Thyroid gland (tissue), 4 donors: ENCODE measurements at regions not wholly inside any gene's neighbourhood (a gene's known extent, or its start where the extent isn't known, plus 50 kb on each side); places are given as distances from the start of the nearest gene placed in this dataset.

Experiments
- DNase-seq, 2 donors: peaks; one replicate each; pipeline ENCODE4 v3.0.0-alpha.2; 2019
- H3K27ac ChIP-seq, 3 donors: fragments of 200-600 bp; sonication (generic); 1 replicate in 2 of 3; 2 replicates in 1 of 3; pipeline ENCODE4 v1.5.1; 2016 to 2019; ENCODE audit warnings: mild to moderate bottlenecking in 1 of 3, moderate library complexity in 1 of 3
- H3K27me3 ChIP-seq: fragments of 200-600 bp; sonication (generic); one replicate; pipeline ENCODE4 v1.5.1; 2019
- H3K36me3 ChIP-seq, 2 donors: fragments of 200-600 bp; sonication (generic); one replicate each; pipeline ENCODE4 v1.5.1; 2016 to 2019
- H3K4me1 ChIP-seq, 2 donors: fragments of 200-600 bp; sonication (generic); one replicate each; pipeline ENCODE4 v1.5.1; 2017 to 2019
- H3K4me3 ChIP-seq, 3 donors: fragments of 200-600 bp; sonication (generic); replicated peaks in 1 of 3; 1 replicate in 2 of 3; 2 replicates in 1 of 3; pipeline ENCODE4 v1.5.1; 2016; ENCODE audit warnings: mild to moderate bottlenecking in 1 of 3
- H3K9me3 ChIP-seq: fragments of 200-600 bp; sonication (generic); one replicate; pipeline ENCODE4 v1.5.1; 2017
- CTCF ChIP-seq, 6 experiments: fragments of 200-600 bp in 3 of 6; fragments of 450-650 bp in 3 of 6; sonication (generic) in 3 of 6; IDR thresholded peaks; one replicate each; pipeline ENCODE4 v1.5.1; 2016 to 2019; ENCODE audit warnings: antibody characterized with exemption in 6 of 6, mild to moderate bottlenecking in 2 of 6, inconsistent platforms in 1 of 6, moderate library complexity in 1 of 6
- POLR2A ChIP-seq, 2 donors: fragments of 450-650 bp; IDR thresholded peaks; one replicate each; pipeline ENCODE4 v1.6.1; 2017; ENCODE audit warnings: antibody characterized with exemption in 2 of 2, mild to moderate bottlenecking in 2 of 2, moderate library complexity in 1 of 2
- WGBS, 2 donors: methylation state at CpG; one replicate each; pipeline ENCODE4 v1.1.5; 2017; 5-methylcytosine and 5-hydroxymethylcytosine counted together
- intact Hi-C: fragments of 100-400 bp; cut with DNase I; formaldehyde crosslinking; loops from one replicate; pipeline ENCODE4 v1.15.1; 2023

GRCh38 chr9:129482521-129483414, 138.1 kb downstream of the C9orf50 start:
- peak; percentile 91 to 94 for DNase-seq
- 1 to 2% methylated on average over 15 to 36 of the region's 93 CpGs for WGBS, 2 donors
- H3K4me3 ChIP-seq, result peak overlapping the region in 1 of 3 donors; percentile 33
- H3K27ac ChIP-seq, result peak overlapping the region; percentile 100
- H3K27me3 ChIP-seq, result no peaks in the 10 kb centered on the region
- TF ChIP-seq POLR2A (IDR thresholded peaks at IDR 0.05) (no peak), CTCF (IDR thresholded peaks at IDR 0.05) (peak in 2 of 6 experiments; percentile 20 to 22)
- intact Hi-C loops, result loop anchor here (5.0 kb wide), 1 partner anchor 70 kb away; no protein-coding TSS in a partner anchor
- no peaks in the 10 kb centered on the region for H3K36me3 ChIP-seq
- H3K4me1 ChIP-seq, result peaks cover 83 to 89% of the 10 kb centered on the region in 2 donors
- H3K9me3 ChIP-seq, result no peaks in the 10 kb centered on the region

- Histone ChIP-seq H3K9me3 (no peaks in the 10 kb centered on the region), H3K36me3 (no peaks in the 10 kb centered on the region), H3K4me3 (peak overlapping the region in 1 of 3 donors; percentile 33), H3K27me3 (no peaks in the 10 kb centered on the region), H3K27ac (peak overlapping the region; percentile 100), H3K4me1 (peaks cover 76 to 87% of the 10 kb centered on the region in 2 donors)
- 16 to 17% methylated on average over 38 to 39 of the region's 55 CpGs for WGBS, 2 donors
- peak in 1 of 2 donors; percentile 35 for TF ChIP-seq POLR2A (IDR thresholded peaks at IDR 0.05)
- TF ChIP-seq CTCF (IDR thresholded peaks at IDR 0.05), result peak in 1 of 6 experiments; percentile 3
- intact Hi-C loops, result loop anchor here (5.0 kb wide), 1 partner anchor 70 kb away; no protein-coding TSS in a partner anchor
- DNase-seq, result peak; percentile 37 to 48
Measured at GRCh38 chr9:129481810-129482511, 138.9 kb downstream of the C9orf50 start.

- intact Hi-C loops, result loop anchor here (5.0 kb wide), 1 partner anchor 69 kb away; no protein-coding TSS in a partner anchor
- 81 to 83% methylated on average over 9 of the region's 9 CpGs for WGBS, 2 donors
- no peaks in the 10 kb centered on the region for H3K27me3 ChIP-seq
- H3K27ac ChIP-seq, result peak overlapping the region; percentile 100
- H3K9me3 ChIP-seq, result no peaks in the 10 kb centered on the region
- peaks cover 70 to 81% of the 10 kb centered on the region in 2 donors for H3K4me1 ChIP-seq
- H3K36me3 ChIP-seq, result no peaks in the 10 kb centered on the region
- TF ChIP-seq POLR2A (IDR thresholded peaks at IDR 0.05) (no peak), CTCF (IDR thresholded peaks at IDR 0.05) (no peak)
- H3K4me3 ChIP-seq, result no peak overlapping the region
- DNase-seq, result no peak
Measured at GRCh38 chr9:129481424-129481809, 139.5 kb downstream of the C9orf50 start.

- 100% methylated on average over 1 of the region's 1 CpG for WGBS, 2 donors
- Histone ChIP-seq H3K27ac (peak overlapping the region; percentile 100), H3K27me3 (no peaks in the 10 kb centered on the region), H3K36me3 (no peaks in the 10 kb centered on the region), H3K4me1 (peaks cover 64 to 75% of the 10 kb centered on the region in 2 donors), H3K4me3 (no peak overlapping the region), H3K9me3 (no peaks in the 10 kb centered on the region)
- TF ChIP-seq CTCF (IDR thresholded peaks at IDR 0.05) (no peak), POLR2A (IDR thresholded peaks at IDR 0.05) (peak in 1 of 2 donors; percentile 11)
- intact Hi-C loops, result loop anchor here (5.0 kb wide), 1 partner anchor 68 kb away; no protein-coding TSS in a partner anchor
- peak in 1 of 2 donors; percentile 33 for DNase-seq
Measured at GRCh38 chr9:129480745-129481144, 140.2 kb downstream of the C9orf50 start.
